Neuronal stem cell (in vitro differentiated cells): ENCODE measurements at regions not wholly inside any gene's neighbourhood (a gene's known extent, or its start where the extent isn't known, plus 50 kb on each side); places are given as distances from the start of the nearest gene placed in this dataset.

Experiments
- DNase-seq: peaks from one replicate; pipeline ENCODE4 v3.0.0-alpha.2; 2013; ENCODE audit warnings: low spot score
- H2AFZ ChIP-seq: one replicate; pipeline ENCODE4 v1.6.1; 2013; ENCODE audit warnings: mild to moderate bottlenecking, low read length, inconsistent platforms
- H2AK5ac ChIP-seq: 2 replicates; pipeline ENCODE4 v1.6.1; 2013; ENCODE audit warnings: low read depth, mild to moderate bottlenecking, inconsistent platforms, low read length, moderate library complexity, mixed read lengths
- H2BK120ac ChIP-seq: 2 replicates; pipeline ENCODE4 v1.6.1; 2013; ENCODE audit warnings: low read depth, mild to moderate bottlenecking, inconsistent platforms, low read length, moderate library complexity, mixed read lengths
- H2BK12ac ChIP-seq: one replicate; pipeline ENCODE4 v1.6.1; 2013; ENCODE audit warnings: low read length, inconsistent platforms
- H2BK15ac ChIP-seq: 2 replicates; pipeline ENCODE4 v1.6.1; 2013; ENCODE audit warnings: mild to moderate bottlenecking, low read length, inconsistent platforms, mixed read lengths
- H2BK5ac ChIP-seq: one replicate; pipeline ENCODE4 v1.6.1; 2013; ENCODE audit warnings: inconsistent platforms, mild to moderate bottlenecking, low read length, moderate library complexity
- H3K14ac ChIP-seq: one replicate; pipeline ENCODE4 v1.6.1; 2013; ENCODE audit warnings: low read length, inconsistent platforms
- H3K18ac ChIP-seq: 2 replicates; pipeline ENCODE4 v1.6.1; 2013; ENCODE audit warnings: low read length, inconsistent platforms
- H3K23ac ChIP-seq: 2 replicates; pipeline ENCODE4 v1.6.1; 2013; ENCODE audit warnings: low read depth, mild to moderate bottlenecking, mixed read lengths, low read length, inconsistent platforms; ENCODE audit not compliant: poor library complexity
- H3K27ac ChIP-seq: replicated peaks from 3 replicates; pipeline ENCODE4 v1.5.1; 2013; ENCODE audit warnings: low read length, inconsistent platforms
- H3K27me3 ChIP-seq, 3 experiments: 2 replicates each; pipeline ENCODE4 v1.6.1; 2013; ENCODE audit warnings: low read length in 3 of 3, mild to moderate bottlenecking in 2 of 3, inconsistent platforms in 1 of 3, low read depth in 1 of 3, mixed read lengths in 1 of 3, moderate library complexity in 1 of 3; ENCODE audit not compliant: control insufficient read depth in 3 of 3, insufficient read depth in 3 of 3
- H3K36me3 ChIP-seq, 2 donors: replicated peaks in 1 of 2; 2 replicates each; pipeline ENCODE4 v1.6.1; 2013; ENCODE audit warnings: low read length in 2 of 2; ENCODE audit not compliant: control insufficient read depth in 2 of 2, insufficient read depth in 2 of 2
- H3K4ac ChIP-seq: 2 replicates; pipeline ENCODE4 v1.6.1; 2013; ENCODE audit warnings: inconsistent platforms, mild to moderate bottlenecking, low read length, moderate library complexity
- H3K4me1 ChIP-seq, 2 donors: 1 replicate in 1 of 2; 2 replicates in 1 of 2; pipeline ENCODE4 v1.6.1; 2013; ENCODE audit warnings: low read length in 2 of 2, low read depth in 1 of 2; ENCODE audit not compliant: control insufficient read depth in 2 of 2, insufficient read depth in 1 of 2
- H3K4me2 ChIP-seq: one replicate; pipeline ENCODE4 v1.6.1; 2013; ENCODE audit warnings: mild to moderate bottlenecking, low read length, inconsistent platforms; ENCODE audit not compliant: insufficient read depth, poor library complexity, severe bottlenecking
- H3K4me3 ChIP-seq, 2 donors: 2 replicates each; pipeline ENCODE4 v1.5.1; 2013; ENCODE audit warnings: low read length in 2 of 2, mild to moderate bottlenecking in 2 of 2, inconsistent platforms in 1 of 2, moderate library complexity in 1 of 2
- H3K79me1 ChIP-seq: one replicate; pipeline ENCODE4 v1.6.1; 2013; ENCODE audit warnings: low read depth, mild to moderate bottlenecking, inconsistent platforms, low read length, moderate library complexity
- H3K9ac ChIP-seq: one replicate; pipeline ENCODE4 v1.6.1; 2013; ENCODE audit warnings: mild to moderate bottlenecking, low read depth, low read length, inconsistent platforms; ENCODE audit not compliant: poor library complexity
- H3K9me3 ChIP-seq, 2 donors: replicated peaks in 1 of 2; 2 replicates each; pipeline versions ENCODE3 to v1.6.1; 2013; ENCODE audit warnings: low read length in 2 of 2, mild to moderate bottlenecking in 2 of 2, inconsistent platforms in 1 of 2, low read depth in 1 of 2, mixed read lengths in 1 of 2, moderate library complexity in 1 of 2; ENCODE audit not compliant: control insufficient read depth in 2 of 2, insufficient read depth in 1 of 2
- H4K8ac ChIP-seq: one replicate; pipeline ENCODE4 v1.6.1; 2013; ENCODE audit warnings: low read depth, mild to moderate bottlenecking, inconsistent platforms, low read length, moderate library complexity
- H4K91ac ChIP-seq: one replicate; pipeline ENCODE4 v1.6.1; 2013; ENCODE audit warnings: low read length, low read depth, mild to moderate bottlenecking, inconsistent platforms; ENCODE audit not compliant: poor library complexity
- WGBS, 2 donors: extraction: QIAGEN DNeasy Blood & Tissue Kit; methylation state at CpG; one replicate each; pipeline ENCODE4 v1.1.7; 2013; ENCODE audit warnings: missing lambda C conversion rate in 2 of 2, mixed read lengths in 1 of 2; ENCODE audit not compliant: insufficient read length in 2 of 2, insufficient replicate concordance in 1 of 2; ENCODE audit errors: extremely low coverage in 2 of 2; 5-methylcytosine and 5-hydroxymethylcytosine counted together

- no peak for DNase-seq
- H3K18ac ChIP-seq, result no peak overlapping the region
These were observed 512.6 kb downstream of the BNC2 start for GRCh38 chr9:16357828-16358227.

GRCh38 chr9:16358751-16359150 lies 511.7 kb downstream of the BNC2 start:
- no peak overlapping the region for H3K18ac ChIP-seq
- H3K27me3 ChIP-seq, result no peaks in the 10 kb centered on the region
- no peak overlapping the region for H2BK12ac ChIP-seq
- H3K23ac ChIP-seq, result no peak overlapping the region
- no peak overlapping the region for H3K14ac ChIP-seq
- DNase-seq, result no peak
- H2AK5ac ChIP-seq, result no peak overlapping the region
- no peak overlapping the region for H2BK15ac ChIP-seq
- peaks cover 0 to 7% of the 10 kb centered on the region in 2 donors for H3K4me1 ChIP-seq
- H3K27ac ChIP-seq, result no peak overlapping the region
- no peak overlapping the region for H4K8ac ChIP-seq
- no peak overlapping the region for H2AFZ ChIP-seq
- no peak overlapping the region for H3K4ac ChIP-seq
- no peak overlapping the region for H4K91ac ChIP-seq
- no peak overlapping the region for H3K4me2 ChIP-seq
- no peak overlapping the region for H3K9ac ChIP-seq
- no peak overlapping the region for H3K4me3 ChIP-seq
- no peaks in the 10 kb centered on the region for H3K79me1 ChIP-seq
- H2BK5ac ChIP-seq, result no peak overlapping the region
- no peaks in the 10 kb centered on the region for H3K9me3 ChIP-seq
- H3K36me3 ChIP-seq, result no peaks in the 10 kb centered on the region
- H2BK120ac ChIP-seq, result no peak overlapping the region
- WGBS, 2 donors, result no CpG with 5 or more reads among the region's 2 CpGs

More at GRCh38 chr9:16357828-16358227, 512.6 kb downstream of the BNC2 start:
- Histone ChIP-seq H4K8ac (no peak overlapping the region), H3K4me1 (peaks cover 0 to 7% of the 10 kb centered on the region in 2 donors), H3K36me3 (no peaks in the 10 kb centered on the region), H3K4me2 (no peak overlapping the region), H3K27ac (no peak overlapping the region), H2BK120ac (no peak overlapping the region), H3K23ac (no peak overlapping the region), H2BK5ac (no peak overlapping the region), H3K14ac (no peak overlapping the region), H4K91ac (no peak overlapping the region), H3K79me1 (no peaks in the 10 kb centered on the region), H3K4ac (no peak overlapping the region), H2AFZ (no peak overlapping the region), H3K9ac (no peak overlapping the region), H3K27me3 (no peaks in the 10 kb centered on the region), H2BK15ac (no peak overlapping the region), H3K9me3 (no peaks in the 10 kb centered on the region), H2AK5ac (no peak overlapping the region), H3K4me3 (no peak overlapping the region), H2BK12ac (no peak overlapping the region)
- WGBS, 2 donors, result no CpG with 5 or more reads among the region's 4 CpGs
